PC-3 (cell line): ENCODE measurements at regions not wholly inside any gene's neighbourhood (a gene's known extent, or its start where the extent isn't known, plus 50 kb on each side); places are given as distances from the start of the nearest gene placed in this dataset.
"Not testable (repeated sequence)": the region's sequence is repeated elsewhere in the genome, so short reads cannot be mapped to it uniquely, and the experiment has no call there.

Experiments
- ATAC-seq: fragments of 200-7000 bp; cut with Tn5 transposase; 2 replicates; pipeline ENCODE4 v1.9.1; 2020; ENCODE audit warnings: mild to moderate bottlenecking, moderate library complexity
- BruUV-seq: library from RNA; stranded (reverse); fragments of 400-500 nt; replicated peaks from 2 replicates; lab custom pipeline; 2021; lab: Mats Ljungman, UMichigan
- CTCF ChIA-PET: fragments of 300-600 bp; sonication (Branson Sonifier 250); formaldehyde crosslinking; loops from one replicate; lab custom pipeline; 2022; ENCODE audit warnings: antibody characterized with exemption; lab: Charles Lee
- POLR2A ChIA-PET: fragments of 300-600 bp; sonication (Branson Sonifier 250); formaldehyde crosslinking; loops from one replicate; lab custom pipeline; 2022; ENCODE audit warnings: antibody characterized with exemption; ENCODE audit not compliant: unreplicated experiment; lab: Charles Lee
- DNase-seq: peaks from one replicate; pipeline ENCODE4 v3.0.0-alpha.2; 2015
- H2AFZ ChIP-seq: fragments of 300-600 bp; sonication (generic); 2 replicates; pipeline ENCODE4 v1.6.0; 2016; ENCODE audit warnings: antibody characterized with exemption, low read length
- H3F3A ChIP-seq: fragments of 300-600 bp; sonication (generic); one replicate; pipeline ENCODE4 v1.6.0; 2017; ENCODE audit warnings: antibody characterized with exemption, low read length, control low read depth, mild to moderate bottlenecking; ENCODE audit not compliant: unreplicated experiment
- H3K27ac ChIP-seq: fragments of 300-600 bp; sonication (generic); 2 replicates; pipeline ENCODE4 v1.5.1; 2016; ENCODE audit warnings: mild to moderate bottlenecking, low read length
- H3K27me3 ChIP-seq: fragments of 300-600 bp; sonication (generic); 2 replicates; pipeline ENCODE4 v1.6.1; 2016; ENCODE audit warnings: low read length, mixed read lengths
- H3K36me3 ChIP-seq: fragments of 300-600 bp; sonication (generic); 2 replicates; pipeline ENCODE4 v1.6.1; 2016; ENCODE audit warnings: low read depth, mixed run types, low read length, mixed read lengths
- H3K4me1 ChIP-seq: fragments of 300-600 bp; sonication (generic); 2 replicates; pipeline ENCODE4 v1.5.1; 2016; ENCODE audit warnings: low read length; ENCODE audit not compliant: insufficient read depth
- H3K4me2 ChIP-seq: fragments of 300-600 bp; sonication (generic); 2 replicates; pipeline ENCODE4 v1.6.0; 2016; ENCODE audit warnings: low read length
- H3K4me3 ChIP-seq: fragments of 300-600 bp; sonication (generic); 2 replicates; pipeline ENCODE4 v1.5.1; 2016; ENCODE audit warnings: mild to moderate bottlenecking, low read length, mixed read lengths
- H3K79me2 ChIP-seq: fragments of 300-600 bp; sonication (generic); 2 replicates; pipeline ENCODE4 v1.6.1; 2017; ENCODE audit warnings: low read length, mixed read lengths
- H3K9ac ChIP-seq: fragments of 300-600 bp; sonication (generic); 2 replicates; pipeline ENCODE4 v1.6.0; 2016; ENCODE audit warnings: mild to moderate bottlenecking, low read length
- H3K9me2 ChIP-seq: fragments of 300-600 bp; sonication (generic); replicated peaks from 2 replicates; pipeline ENCODE4 v1.6.1; 2016; ENCODE audit warnings: mixed run types, low read length, mixed read lengths
- H3K9me3 ChIP-seq: fragments of 300-600 bp; sonication (generic); 2 replicates; pipeline ENCODE4 v1.6.1; 2016; ENCODE audit warnings: low read length, mixed read lengths
- H4K20me1 ChIP-seq: fragments of 300-600 bp; sonication (generic); 2 replicates; pipeline ENCODE4 v1.6.1; 2016; ENCODE audit warnings: low read length, mixed read lengths
- EZH2 ChIP-seq: fragments of 300-600 bp; sonication (generic); IDR thresholded peaks from one replicate; pipeline ENCODE4 v1.6.1; 2017; ENCODE audit warnings: antibody characterized with exemption, mild to moderate bottlenecking, low read length; ENCODE audit not compliant: unreplicated experiment
- EZH2phosphoT487 ChIP-seq: fragments of 300-600 bp; sonication (generic); IDR thresholded peaks from 2 replicates; pipeline ENCODE4 v1.6.1; 2018; ENCODE audit warnings: mild to moderate bottlenecking, antibody characterized with exemption, low read length, borderline replicate concordance
- intact Hi-C: fragments of 100-400 bp; cut with micrococcal nuclease; formaldehyde crosslinking; loops from 2 replicates; pipeline ENCODE4 v1.9.0; 2023
- TF ChIP-seq, protein P1 (sequence below): fragments of 300-600 bp; sonication (generic); conservative IDR thresholded peaks from 2 replicates; pipeline ENCODE4 v1.5.1; 2017; ENCODE audit warnings: antibody characterized with exemption, low read depth, mild to moderate bottlenecking, low read length

DNA sequence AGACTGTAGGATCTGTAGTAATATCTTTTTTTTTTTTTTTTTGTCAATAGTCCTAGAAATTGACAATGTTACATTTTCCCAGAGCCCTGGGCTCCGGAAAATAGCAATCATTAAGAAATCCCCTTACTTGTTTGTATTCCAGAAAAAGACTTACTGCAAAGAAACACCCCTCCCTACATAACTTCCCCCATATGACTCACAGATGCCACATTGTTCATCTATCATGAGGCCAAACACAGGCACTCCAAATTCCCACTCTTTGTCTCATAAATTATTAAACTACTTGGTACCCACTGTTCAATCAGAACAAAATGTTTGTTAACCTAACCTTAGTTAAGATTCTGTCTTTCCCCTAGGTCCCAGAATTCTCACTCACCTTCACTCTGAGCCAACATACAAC lies 53.5 kb downstream of the TEX51 start:
- no peak overlapping the region for H3K27ac ChIP-seq
- no peaks in the 10 kb centered on the region for H3F3A ChIP-seq
- peaks cover 36% of the 10 kb centered on the region for H3K27me3 ChIP-seq
- BruUV-seq: no TSS peak
- no peak for ATAC-seq
- no peak for DNase-seq
- H2AFZ ChIP-seq: no peak overlapping the region
- CTCF ChIA-PET: no interaction called here
- H3K4me2 ChIP-seq: no peak overlapping the region
- POLR2A ChIA-PET: no interaction called here
- H4K20me1 ChIP-seq: no peaks in the 10 kb centered on the region
- H3K9me3 ChIP-seq: no peaks in the 10 kb centered on the region
- no peak overlapping the region for H3K4me3 ChIP-seq
- intact Hi-C loops: no loop called here
- TF ChIP-seq, protein P1, sequence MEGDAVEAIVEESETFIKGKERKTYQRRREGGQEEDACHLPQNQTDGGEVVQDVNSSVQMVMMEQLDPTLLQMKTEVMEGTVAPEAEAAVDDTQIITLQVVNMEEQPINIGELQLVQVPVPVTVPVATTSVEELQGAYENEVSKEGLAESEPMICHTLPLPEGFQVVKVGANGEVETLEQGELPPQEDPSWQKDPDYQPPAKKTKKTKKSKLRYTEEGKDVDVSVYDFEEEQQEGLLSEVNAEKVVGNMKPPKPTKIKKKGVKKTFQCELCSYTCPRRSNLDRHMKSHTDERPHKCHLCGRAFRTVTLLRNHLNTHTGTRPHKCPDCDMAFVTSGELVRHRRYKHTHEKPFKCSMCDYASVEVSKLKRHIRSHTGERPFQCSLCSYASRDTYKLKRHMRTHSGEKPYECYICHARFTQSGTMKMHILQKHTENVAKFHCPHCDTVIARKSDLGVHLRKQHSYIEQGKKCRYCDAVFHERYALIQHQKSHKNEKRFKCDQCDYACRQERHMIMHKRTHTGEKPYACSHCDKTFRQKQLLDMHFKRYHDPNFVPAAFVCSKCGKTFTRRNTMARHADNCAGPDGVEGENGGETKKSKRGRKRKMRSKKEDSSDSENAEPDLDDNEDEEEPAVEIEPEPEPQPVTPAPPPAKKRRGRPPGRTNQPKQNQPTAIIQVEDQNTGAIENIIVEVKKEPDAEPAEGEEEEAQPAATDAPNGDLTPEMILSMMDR: no peak
- TF ChIP-seq EZH2 (no peak), EZH2phosphoT487 (no peak)
- no peaks in the 10 kb centered on the region for H3K79me2 ChIP-seq
- no peaks in the 10 kb centered on the region for H3K4me1 ChIP-seq
- H3K9ac ChIP-seq: no peak overlapping the region
- H3K9me2 ChIP-seq: no peaks in the 10 kb centered on the region
- H3K36me3 ChIP-seq: no peaks in the 10 kb centered on the region

DNA sequence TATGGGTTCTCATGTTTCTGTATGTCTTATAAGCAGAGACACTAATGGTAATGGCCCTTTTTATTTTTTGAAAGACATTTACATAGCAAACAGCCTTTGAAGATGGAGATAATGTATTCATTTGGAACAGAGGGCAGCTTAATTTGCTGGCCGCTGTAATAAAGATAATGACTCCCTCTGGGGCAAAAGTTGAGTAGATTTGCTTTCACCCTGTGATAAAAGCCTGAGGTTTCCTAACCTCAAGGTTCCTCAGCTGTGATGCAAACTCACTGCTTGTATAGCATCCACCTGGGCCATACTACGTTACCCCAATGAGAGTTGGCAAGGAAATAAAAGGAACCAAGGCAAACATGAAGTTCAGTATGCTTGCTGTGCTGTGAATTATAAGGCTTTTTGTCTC lies 54.8 kb downstream of the TEX51 start:
- Histone ChIP-seq H3K4me2 (no peak overlapping the region), H3F3A (no peaks in the 10 kb centered on the region), H2AFZ (no peak overlapping the region), H3K9me3 (no peaks in the 10 kb centered on the region), H3K4me1 (no peaks in the 10 kb centered on the region), H3K27ac (no peak overlapping the region), H4K20me1 (no peaks in the 10 kb centered on the region), H3K36me3 (no peaks in the 10 kb centered on the region), H3K4me3 (no peak overlapping the region), H3K27me3 (peaks cover 33% of the 10 kb centered on the region), H3K9ac (no peak overlapping the region), H3K9me2 (no peaks in the 10 kb centered on the region), H3K79me2 (no peaks in the 10 kb centered on the region)
- BruUV-seq: no TSS peak
- intact Hi-C loops: no loop called here
- TF ChIP-seq EZH2phosphoT487 (no peak), EZH2 (no peak)
- TF ChIP-seq, protein P1: no peak
- DNase-seq (no peak), ATAC-seq (no peak)
- CTCF ChIA-PET: no interaction called here
- POLR2A ChIA-PET: no interaction called here

DNA sequence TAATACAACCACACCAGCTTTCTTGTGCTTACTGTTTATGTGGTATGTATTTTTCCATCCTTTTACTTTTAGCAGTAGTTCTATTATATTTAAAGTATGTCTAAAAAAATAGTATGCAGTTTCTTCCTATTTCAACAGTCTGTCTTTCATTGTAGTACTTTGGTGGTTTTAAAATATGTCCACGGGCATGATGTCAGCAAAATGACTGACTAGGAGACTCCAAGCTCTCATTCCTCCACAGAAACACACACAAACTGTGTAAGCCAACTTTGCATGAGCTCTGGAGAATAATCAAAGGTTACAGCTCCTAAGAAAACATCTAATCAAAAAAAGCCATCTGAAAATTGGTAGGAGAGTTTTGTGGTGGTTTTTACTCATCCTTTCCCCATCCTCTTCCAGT lies 56.1 kb downstream of the TEX51 start:
- no peaks in the 10 kb centered on the region for H3F3A ChIP-seq
- TF ChIP-seq EZH2phosphoT487 (no peak), EZH2 (no peak)
- TF ChIP-seq, protein P1: no peak
- no peak overlapping the region for H3K27ac ChIP-seq
- H3K36me3 ChIP-seq: no peaks in the 10 kb centered on the region
- H3K27me3 ChIP-seq: peaks cover 22% of the 10 kb centered on the region
- H3K4me2 ChIP-seq: no peak overlapping the region
- POLR2A ChIA-PET: no interaction called here
- CTCF ChIA-PET: no interaction called here
- H3K9me3 ChIP-seq: no peaks in the 10 kb centered on the region
- no peak overlapping the region for H2AFZ ChIP-seq
- no peak overlapping the region for H3K4me3 ChIP-seq
- H3K9ac ChIP-seq: no peak overlapping the region
- intact Hi-C loops: no loop called here
- no peaks in the 10 kb centered on the region for H3K79me2 ChIP-seq
- H3K9me2 ChIP-seq: no peaks in the 10 kb centered on the region
- H3K4me1 ChIP-seq: no peaks in the 10 kb centered on the region
- BruUV-seq: no TSS peak
- DNase-seq: no peak
- ATAC-seq: no peak
- no peaks in the 10 kb centered on the region for H4K20me1 ChIP-seq

DNA sequence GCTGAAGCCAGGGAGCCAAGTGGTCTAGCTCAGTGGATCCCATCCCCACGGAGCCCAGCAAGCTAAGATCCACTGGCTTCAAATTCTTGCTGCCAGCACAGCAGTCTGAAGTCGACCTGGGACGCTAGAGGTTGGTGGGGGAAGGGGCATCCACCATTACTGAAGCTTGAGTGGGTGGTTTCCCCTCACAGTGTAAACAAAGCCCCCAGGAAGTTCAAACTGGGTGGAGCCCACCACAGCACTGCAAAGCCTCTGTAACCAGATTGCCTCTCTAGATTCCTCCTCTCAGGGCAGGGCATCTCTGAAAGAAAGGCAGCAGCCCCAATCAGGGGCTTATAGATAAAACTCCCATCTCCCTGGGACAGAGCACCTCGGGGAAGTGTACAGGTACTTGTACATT lies 58.1 kb downstream of the TEX51 start:
- H3K27me3 ChIP-seq: peaks cover 15% of the 10 kb centered on the region
- DNase-seq, H3K9me3 ChIP-seq, H2AFZ ChIP-seq, H3K4me3 ChIP-seq, H4K20me1 ChIP-seq, BruUV-seq, POLR2A ChIA-PET, H3K9ac ChIP-seq, H3K27ac ChIP-seq, intact Hi-C loops, ATAC-seq, H3F3A ChIP-seq, H3K79me2 ChIP-seq, H3K4me1 ChIP-seq, H3K36me3 ChIP-seq, CTCF ChIA-PET, H3K4me2 ChIP-seq, H3K9me2 ChIP-seq: not testable (repeated sequence)
